ENCODE measurements at regions not wholly inside any gene's neighbourhood (a gene's known extent, or its start where the extent isn't known, plus 50 kb on each side); places are given as distances from the start of the nearest gene placed in this dataset.

DNA sequence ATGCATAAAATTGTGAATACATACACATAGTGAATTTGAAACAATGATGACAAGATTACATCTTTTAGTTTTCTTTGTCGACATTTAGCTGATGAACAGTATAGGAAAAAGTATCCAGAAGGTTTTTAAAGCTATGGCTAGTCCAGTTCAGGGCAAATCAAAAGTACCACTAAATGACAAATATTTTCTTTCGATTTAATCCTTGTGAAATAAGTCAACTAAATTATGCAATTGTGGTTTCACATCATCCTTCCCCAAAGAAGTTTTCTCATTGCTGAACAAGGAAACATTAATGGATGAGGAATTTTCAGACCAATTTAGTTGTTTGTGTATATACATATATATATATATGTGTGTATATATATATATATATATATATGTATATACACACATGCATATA lies 774.0 kb downstream of the DNAJB9 start:
- TF ChIP-seq, protein P1, sequence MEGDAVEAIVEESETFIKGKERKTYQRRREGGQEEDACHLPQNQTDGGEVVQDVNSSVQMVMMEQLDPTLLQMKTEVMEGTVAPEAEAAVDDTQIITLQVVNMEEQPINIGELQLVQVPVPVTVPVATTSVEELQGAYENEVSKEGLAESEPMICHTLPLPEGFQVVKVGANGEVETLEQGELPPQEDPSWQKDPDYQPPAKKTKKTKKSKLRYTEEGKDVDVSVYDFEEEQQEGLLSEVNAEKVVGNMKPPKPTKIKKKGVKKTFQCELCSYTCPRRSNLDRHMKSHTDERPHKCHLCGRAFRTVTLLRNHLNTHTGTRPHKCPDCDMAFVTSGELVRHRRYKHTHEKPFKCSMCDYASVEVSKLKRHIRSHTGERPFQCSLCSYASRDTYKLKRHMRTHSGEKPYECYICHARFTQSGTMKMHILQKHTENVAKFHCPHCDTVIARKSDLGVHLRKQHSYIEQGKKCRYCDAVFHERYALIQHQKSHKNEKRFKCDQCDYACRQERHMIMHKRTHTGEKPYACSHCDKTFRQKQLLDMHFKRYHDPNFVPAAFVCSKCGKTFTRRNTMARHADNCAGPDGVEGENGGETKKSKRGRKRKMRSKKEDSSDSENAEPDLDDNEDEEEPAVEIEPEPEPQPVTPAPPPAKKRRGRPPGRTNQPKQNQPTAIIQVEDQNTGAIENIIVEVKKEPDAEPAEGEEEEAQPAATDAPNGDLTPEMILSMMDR (IDR thresholded peaks at IDR 0.05) = no peak
- TF ChIP-seq EZH2 (IDR thresholded peaks at IDR 0.05) = no peak
- TF ChIP-seq EZH2phosphoT487 (IDR thresholded peaks at IDR 0.05) = no peak

All from neural progenitor cell (in vitro differentiated cells).